ENCODE measurements at regions not wholly inside any gene's neighbourhood (a gene's known extent, or its start where the extent isn't known, plus 50 kb on each side); places are given as distances from the start of the nearest gene placed in this dataset.

DNA sequence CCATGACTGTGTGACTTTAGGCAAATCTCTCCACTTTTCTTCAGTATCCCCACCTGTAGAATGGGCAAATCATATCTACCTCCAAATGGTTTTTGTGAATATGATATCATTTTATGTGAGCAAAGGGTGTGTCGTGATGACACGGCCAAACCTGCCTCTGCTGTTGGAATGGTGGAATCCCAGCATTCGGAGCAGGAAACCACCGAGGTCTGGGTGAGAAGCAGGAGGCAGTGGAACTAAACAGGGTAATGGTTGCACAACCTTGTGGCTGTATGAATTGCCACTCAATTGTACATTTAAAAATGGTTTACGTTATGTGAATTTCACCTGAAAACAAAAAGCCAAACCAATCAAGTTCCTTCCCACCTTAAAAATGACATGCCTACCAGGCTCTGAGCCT lies 131.4 kb upstream of the ZMIZ1 start:
- ATAC-seq (no peak), DNase-seq (no peak)
- intact Hi-C loops (cut with DNase I): loop anchor here in 1 of 2 donors (10.0 kb wide), 1 partner anchor 257 kb away; no protein-coding TSS in a partner anchor
- H3K9me3 ChIP-seq: no peaks in the 10 kb centered on the region
- whole genome bisulfite sequencing, 3 donors: 75 to 92% (median 84%) methylated on average over 5 of the region's 5 CpGs
- H3K36me3 ChIP-seq (ENCODE audit: insufficient read depth in 1 of 2, low read depth in 1 of 2): no peaks in the 10 kb centered on the region
- peaks cover 3% of the 10 kb centered on the region for H3K4me1 ChIP-seq
- H3K4me3 ChIP-seq: no peak overlapping the region
- no peak for TF ChIP-seq CTCF (IDR thresholded peaks at IDR 0.05)
- H3K27ac ChIP-seq: no peak overlapping the region
- peaks cover 0 to 2% (median 0%) of the 10 kb centered on the region in 3 donors for H3K27me3 ChIP-seq (ENCODE audit: insufficient read depth in 3 of 3, low read length in 2 of 3)

GRCh38 chr10:78937800-78938694 lies 130.7 kb upstream of the ZMIZ1 start:
- Histone ChIP-seq H3K27ac (no peak overlapping the region), H3K36me3 (ENCODE audit: insufficient read depth in 1 of 2, low read depth in 1 of 2) (no peaks in the 10 kb centered on the region), H3K4me3 (no peak overlapping the region), H3K9me3 (no peaks in the 10 kb centered on the region), H3K4me1 (peaks cover 3% of the 10 kb centered on the region), H3K27me3 (ENCODE audit: insufficient read depth in 3 of 3, low read length in 2 of 3) (peaks cover 0 to 2% (median 0%) of the 10 kb centered on the region in 3 donors)
- DNase-seq (no peak), ATAC-seq (peak in 1 of 4 donors; percentile 40)
- WGBS, 3 donors: 78 to 81% (median 81%) methylated on average over 10 of the region's 10 CpGs
- intact Hi-C loops (cut with DNase I): loop anchor here in 1 of 2 donors (10.0 kb wide), 1 partner anchor 257 kb away; no protein-coding TSS in a partner anchor
- no peak for TF ChIP-seq CTCF (IDR thresholded peaks at IDR 0.05)

- intact Hi-C loops (cut with DNase I): loop anchor here in 1 of 2 donors (10.0 kb wide), 1 partner anchor 256 kb away; no protein-coding TSS in a partner anchor
These were observed 129.8 kb upstream of the ZMIZ1 start for GRCh38 chr10:78938695-78939672.

More at GRCh38 chr10:78938695-78939672, 129.8 kb upstream of the ZMIZ1 start:
- WGBS, 3 donors: 89 to 93% (median 91%) methylated on average over 11 of the region's 11 CpGs
- H3K27me3 ChIP-seq (ENCODE audit: insufficient read depth in 3 of 3, low read length in 2 of 3): peaks cover 0 to 2% (median 0%) of the 10 kb centered on the region in 3 donors
- no peaks in the 10 kb centered on the region for H3K36me3 ChIP-seq (ENCODE audit: insufficient read depth in 1 of 2, low read depth in 1 of 2)
- no peak overlapping the region for H3K4me3 ChIP-seq
- H3K4me1 ChIP-seq: peaks cover 3% of the 10 kb centered on the region
- ATAC-seq (no peak), DNase-seq (no peak)
- no peak overlapping the region for H3K27ac ChIP-seq
- H3K9me3 ChIP-seq: no peaks in the 10 kb centered on the region
- TF ChIP-seq CTCF (IDR thresholded peaks at IDR 0.05): no peak
